ENCODE measurements at regions not wholly inside any gene's neighbourhood (a gene's known extent, or its start where the extent isn't known, plus 50 kb on each side); places are given as distances from the start of the nearest gene placed in this dataset.

DNA sequence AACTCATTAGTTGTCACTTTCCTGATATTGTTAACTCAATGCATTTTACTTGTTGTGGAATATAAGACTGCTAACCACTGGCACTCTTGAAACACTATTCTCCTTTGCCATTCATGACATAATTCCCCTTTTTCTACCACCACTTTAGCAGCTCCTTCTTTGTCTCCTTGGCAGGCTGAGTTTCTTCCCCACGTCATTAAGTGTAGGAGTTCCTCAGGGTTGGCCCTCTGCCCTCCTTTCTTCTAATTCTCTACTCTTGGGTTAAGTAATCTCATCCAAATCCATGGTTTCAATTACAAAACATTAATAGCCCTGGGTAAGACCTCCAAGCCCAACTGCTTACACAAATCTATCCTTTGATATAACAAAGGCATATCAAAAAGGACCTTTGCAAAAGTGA, 175.1 kb downstream of the HGF start:
- peaks cover 5% of the 10 kb centered on the region for H3K27me3 Mint-ChIP-seq (ENCODE audit: insufficient read depth, unreplicated experiment)
- no peaks in the 10 kb centered on the region for H3K4me1 Mint-ChIP-seq (ENCODE audit: low read depth, unreplicated experiment)
- Histone ChIP-seq H3K36me3 (ENCODE audit: control insufficient read depth, insufficient read depth, low read length) (no peaks in the 10 kb centered on the region), H3K27me3 (replicated peaks; ENCODE audit: control insufficient read depth, insufficient read depth, low read length) (no peaks in the 10 kb centered on the region), H3K4me1 (no peaks in the 10 kb centered on the region), H3K4me3 (ENCODE audit: low read depth, low read length) (no peak overlapping the region), H3K9me3 (no peaks in the 10 kb centered on the region)
- H3K4me3 Mint-ChIP-seq (ENCODE audit: unreplicated experiment): no peak overlapping the region
- POLR2A ChIA-PET: no interaction called here
- no peaks in the 10 kb centered on the region for H3K36me3 Mint-ChIP-seq (ENCODE audit: insufficient read depth, unreplicated experiment)
- no TSS peak for BruUV-seq (replicated peaks)
- H3K27ac Mint-ChIP-seq (ENCODE audit: unreplicated experiment): no peak overlapping the region
- intact Hi-C loops (cut with micrococcal nuclease; ENCODE audit: unreplicated experiment): no loop called here
- H3K9me3 Mint-ChIP-seq (ENCODE audit: unreplicated experiment): no peaks in the 10 kb centered on the region
- CTCF ChIA-PET: no interaction called here
- TF ChIP-seq, protein P1, sequence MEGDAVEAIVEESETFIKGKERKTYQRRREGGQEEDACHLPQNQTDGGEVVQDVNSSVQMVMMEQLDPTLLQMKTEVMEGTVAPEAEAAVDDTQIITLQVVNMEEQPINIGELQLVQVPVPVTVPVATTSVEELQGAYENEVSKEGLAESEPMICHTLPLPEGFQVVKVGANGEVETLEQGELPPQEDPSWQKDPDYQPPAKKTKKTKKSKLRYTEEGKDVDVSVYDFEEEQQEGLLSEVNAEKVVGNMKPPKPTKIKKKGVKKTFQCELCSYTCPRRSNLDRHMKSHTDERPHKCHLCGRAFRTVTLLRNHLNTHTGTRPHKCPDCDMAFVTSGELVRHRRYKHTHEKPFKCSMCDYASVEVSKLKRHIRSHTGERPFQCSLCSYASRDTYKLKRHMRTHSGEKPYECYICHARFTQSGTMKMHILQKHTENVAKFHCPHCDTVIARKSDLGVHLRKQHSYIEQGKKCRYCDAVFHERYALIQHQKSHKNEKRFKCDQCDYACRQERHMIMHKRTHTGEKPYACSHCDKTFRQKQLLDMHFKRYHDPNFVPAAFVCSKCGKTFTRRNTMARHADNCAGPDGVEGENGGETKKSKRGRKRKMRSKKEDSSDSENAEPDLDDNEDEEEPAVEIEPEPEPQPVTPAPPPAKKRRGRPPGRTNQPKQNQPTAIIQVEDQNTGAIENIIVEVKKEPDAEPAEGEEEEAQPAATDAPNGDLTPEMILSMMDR (IDR thresholded peaks at IDR 0.05; ENCODE audit: insufficient read depth in 1 of 2, low read depth in 1 of 2, low read length in 1 of 2, severe bottlenecking in 1 of 2, unreplicated experiment in 1 of 2): no peak
- no peak for DNase-seq

DNA sequence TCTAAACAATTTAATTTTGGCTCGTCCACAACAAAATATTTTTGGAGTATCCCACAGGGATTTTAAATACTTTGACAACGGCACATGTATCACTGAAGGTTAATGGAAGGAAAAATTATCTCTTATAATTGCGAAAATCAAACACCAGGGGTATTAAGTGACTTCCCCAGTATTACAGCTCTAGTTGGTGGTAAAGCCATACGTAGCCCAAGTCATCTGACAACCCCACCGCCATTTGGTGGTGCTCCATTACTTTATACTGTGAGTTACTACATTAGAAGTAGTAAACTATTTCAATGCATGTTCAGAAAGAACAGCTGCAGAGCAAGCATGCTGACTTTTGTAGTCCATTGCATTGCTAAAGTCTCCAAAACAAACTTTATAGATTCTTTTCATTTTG, 179.7 kb downstream of the HGF start:
- Mint-ChIP-seq H3K27ac (ENCODE audit: unreplicated experiment) (no peak overlapping the region), H3K4me1 (ENCODE audit: low read depth, unreplicated experiment) (no peaks in the 10 kb centered on the region), H3K36me3 (ENCODE audit: insufficient read depth, unreplicated experiment) (no peaks in the 10 kb centered on the region), H3K9me3 (ENCODE audit: unreplicated experiment) (no peaks in the 10 kb centered on the region), H3K4me3 (ENCODE audit: unreplicated experiment) (no peak overlapping the region), H3K27me3 (ENCODE audit: insufficient read depth, unreplicated experiment) (peaks cover 5% of the 10 kb centered on the region)
- BruUV-seq (replicated peaks): no TSS peak
- Histone ChIP-seq H3K4me3 (ENCODE audit: low read depth, low read length) (no peak overlapping the region), H3K27me3 (replicated peaks; ENCODE audit: control insufficient read depth, insufficient read depth, low read length) (no peaks in the 10 kb centered on the region), H3K36me3 (ENCODE audit: control insufficient read depth, insufficient read depth, low read length) (no peaks in the 10 kb centered on the region), H3K4me1 (no peaks in the 10 kb centered on the region), H3K9me3 (no peaks in the 10 kb centered on the region)
- TF ChIP-seq, protein P1 (IDR thresholded peaks at IDR 0.05; ENCODE audit: insufficient read depth in 1 of 2, low read depth in 1 of 2, low read length in 1 of 2, severe bottlenecking in 1 of 2, unreplicated experiment in 1 of 2): no peak
- intact Hi-C loops (cut with micrococcal nuclease; ENCODE audit: unreplicated experiment): no loop called here
- ChIA-PET CTCF (no interaction called here), POLR2A (no interaction called here)
- DNase-seq: no peak

DNA sequence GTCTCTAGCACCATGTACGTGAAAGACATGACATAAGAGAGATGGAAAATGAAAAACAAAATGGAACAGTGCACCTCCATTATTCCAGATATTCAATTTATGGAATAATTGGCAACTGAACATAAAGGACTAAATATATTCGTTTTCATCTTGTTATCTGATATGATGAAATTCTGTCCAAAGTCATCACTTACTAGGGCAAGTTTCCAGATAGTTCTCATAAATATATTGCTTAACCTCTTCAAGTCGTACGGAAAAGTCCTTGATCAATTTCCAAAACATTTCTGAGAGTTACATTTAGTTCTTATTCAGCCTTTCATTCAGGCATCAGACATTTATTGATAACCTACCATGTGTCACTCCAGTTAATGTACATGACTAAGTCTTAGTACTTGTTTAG, 185.2 kb downstream of the HGF start:
- Mint-ChIP-seq H3K27me3 (ENCODE audit: insufficient read depth, unreplicated experiment) (no peaks in the 10 kb centered on the region), H3K9me3 (ENCODE audit: unreplicated experiment) (no peaks in the 10 kb centered on the region), H3K27ac (ENCODE audit: unreplicated experiment) (no peak overlapping the region), H3K4me3 (ENCODE audit: unreplicated experiment) (no peak overlapping the region), H3K4me1 (ENCODE audit: low read depth, unreplicated experiment) (no peaks in the 10 kb centered on the region), H3K36me3 (ENCODE audit: insufficient read depth, unreplicated experiment) (no peaks in the 10 kb centered on the region)
- POLR2A ChIA-PET: no interaction called here
- H3K4me3 ChIP-seq (ENCODE audit: low read depth, low read length): no peak overlapping the region
- no peak for DNase-seq
- intact Hi-C loops (cut with micrococcal nuclease; ENCODE audit: unreplicated experiment): no loop called here
- no peaks in the 10 kb centered on the region for H3K4me1 ChIP-seq
- no peaks in the 10 kb centered on the region for H3K36me3 ChIP-seq (ENCODE audit: control insufficient read depth, insufficient read depth, low read length)
- H3K9me3 ChIP-seq: no peaks in the 10 kb centered on the region
- TF ChIP-seq, protein P1 (IDR thresholded peaks at IDR 0.05; ENCODE audit: insufficient read depth in 1 of 2, low read depth in 1 of 2, low read length in 1 of 2, severe bottlenecking in 1 of 2, unreplicated experiment in 1 of 2): no peak
- CTCF ChIA-PET: no interaction called here
- no TSS peak for BruUV-seq (replicated peaks)
- no peaks in the 10 kb centered on the region for H3K27me3 ChIP-seq (replicated peaks; ENCODE audit: control insufficient read depth, insufficient read depth, low read length)
